ENCODE measurements at regions not wholly inside any gene's neighbourhood (a gene's known extent, or its start where the extent isn't known, plus 50 kb on each side); places are given as distances from the start of the nearest gene placed in this dataset.
"Not testable (repeated sequence)": the region's sequence is repeated elsewhere in the genome, so short reads cannot be mapped to it uniquely, and the experiment has no call there.

GRCh38 chr14:105598040-105598763 is 71.8 kb downstream of the TMEM121 start:
- H3K36me3 ChIP-seq (ENCODE audit: control insufficient read depth in 1 of 2, insufficient read depth in 2 of 2, low read length in 2 of 2): not testable (repeated sequence)

GRCh38 chr14:105598925-105599586 is 72.7 kb downstream of the TMEM121 start:
- H3K4me3 ChIP-seq (ENCODE audit: low read depth, low read length); H3K9ac ChIP-seq (ENCODE audit: low read length); H3K27me3 ChIP-seq (ENCODE audit: insufficient read depth, low read length); H2AFZ ChIP-seq (ENCODE audit: insufficient read depth, low read length, poor library complexity); H3K79me1 ChIP-seq (ENCODE audit: low read length); H2BK12ac ChIP-seq (ENCODE audit: low read length); H3K36me3 ChIP-seq (ENCODE audit: control insufficient read depth in 1 of 2, insufficient read depth in 2 of 2, low read length in 2 of 2); H2BK5ac ChIP-seq (ENCODE audit: low read depth, low read length, poor library complexity); H2BK120ac ChIP-seq (ENCODE audit: insufficient read depth, low read length, poor library complexity); H3K23ac ChIP-seq (ENCODE audit: low read length); H4K12ac ChIP-seq (ENCODE audit: low read depth, low read length); H3K4me2 ChIP-seq (ENCODE audit: low read length); H3K14ac ChIP-seq (ENCODE audit: low read length); H3K27ac ChIP-seq (ENCODE audit: low read depth, low read length); H4K8ac ChIP-seq (ENCODE audit: low read depth, low read length); H2AK5ac ChIP-seq (ENCODE audit: low read length); DNase-seq; H3K18ac ChIP-seq (ENCODE audit: low read length); H3K4ac ChIP-seq (ENCODE audit: low read depth, low read length); H4K91ac ChIP-seq (ENCODE audit: low read depth, low read length); H3K4me1 ChIP-seq (ENCODE audit: control insufficient read depth in 1 of 2, insufficient read depth in 2 of 2, low read length in 2 of 2); H3K79me2 ChIP-seq (ENCODE audit: control insufficient read depth, insufficient read depth, low read length, poor library complexity): not testable (repeated sequence)
- WGBS (ENCODE audit: extremely low coverage, insufficient coverage, insufficient read length): no CpG with 5 or more reads among the region's 26 CpGs
- H3K9me3 ChIP-seq (ENCODE audit: insufficient read depth, low read depth, low read length): peaks cover 47% of the 10 kb centered on the region

More at GRCh38 chr14:105598040-105598763, 71.8 kb downstream of the TMEM121 start:
- not testable (repeated sequence) for H2BK12ac ChIP-seq (ENCODE audit: low read length); H3K9ac ChIP-seq (ENCODE audit: low read length); H3K23ac ChIP-seq (ENCODE audit: low read length); H2BK5ac ChIP-seq (ENCODE audit: low read depth, low read length, poor library complexity); H3K27me3 ChIP-seq (ENCODE audit: insufficient read depth, low read length); H3K4me3 ChIP-seq (ENCODE audit: low read depth, low read length); H4K91ac ChIP-seq (ENCODE audit: low read depth, low read length); DNase-seq; H3K4me2 ChIP-seq (ENCODE audit: low read length); H3K4ac ChIP-seq (ENCODE audit: low read depth, low read length); H2BK120ac ChIP-seq (ENCODE audit: insufficient read depth, low read length, poor library complexity); H2AFZ ChIP-seq (ENCODE audit: insufficient read depth, low read length, poor library complexity); H4K8ac ChIP-seq (ENCODE audit: low read depth, low read length); H4K12ac ChIP-seq (ENCODE audit: low read depth, low read length); H3K79me1 ChIP-seq (ENCODE audit: low read length); H3K4me1 ChIP-seq (ENCODE audit: control insufficient read depth in 1 of 2, insufficient read depth in 2 of 2, low read length in 2 of 2); H2AK5ac ChIP-seq (ENCODE audit: low read length); H3K18ac ChIP-seq (ENCODE audit: low read length); H3K14ac ChIP-seq (ENCODE audit: low read length); H3K27ac ChIP-seq (ENCODE audit: low read depth, low read length); H3K79me2 ChIP-seq (ENCODE audit: control insufficient read depth, insufficient read depth, low read length, poor library complexity)
- no CpG with 5 or more reads among the region's 29 CpGs for WGBS (ENCODE audit: extremely low coverage, insufficient coverage, insufficient read length)
- H3K9me3 ChIP-seq (ENCODE audit: insufficient read depth, low read depth, low read length): peaks cover 43% of the 10 kb centered on the region

- not testable (repeated sequence) for H3K79me2 ChIP-seq (ENCODE audit: control insufficient read depth, insufficient read depth, low read length, poor library complexity); H3K4me1 ChIP-seq (ENCODE audit: control insufficient read depth in 1 of 2, insufficient read depth in 2 of 2, low read length in 2 of 2); H2BK5ac ChIP-seq (ENCODE audit: low read depth, low read length, poor library complexity); H4K8ac ChIP-seq (ENCODE audit: low read depth, low read length); H4K91ac ChIP-seq (ENCODE audit: low read depth, low read length); H3K23ac ChIP-seq (ENCODE audit: low read length); H3K27ac ChIP-seq (ENCODE audit: low read depth, low read length); H3K36me3 ChIP-seq (ENCODE audit: control insufficient read depth in 1 of 2, insufficient read depth in 2 of 2, low read length in 2 of 2); H2AK5ac ChIP-seq (ENCODE audit: low read length); H3K79me1 ChIP-seq (ENCODE audit: low read length); H4K12ac ChIP-seq (ENCODE audit: low read depth, low read length); H3K9ac ChIP-seq (ENCODE audit: low read length); H3K18ac ChIP-seq (ENCODE audit: low read length); H3K4ac ChIP-seq (ENCODE audit: low read depth, low read length); H3K4me3 ChIP-seq (ENCODE audit: low read depth, low read length); H2BK12ac ChIP-seq (ENCODE audit: low read length); H2BK120ac ChIP-seq (ENCODE audit: insufficient read depth, low read length, poor library complexity); H3K14ac ChIP-seq (ENCODE audit: low read length); H2AFZ ChIP-seq (ENCODE audit: insufficient read depth, low read length, poor library complexity); H3K4me2 ChIP-seq (ENCODE audit: low read length); H3K27me3 ChIP-seq (ENCODE audit: insufficient read depth, low read length); DNase-seq
- peaks cover 50% of the 10 kb centered on the region for H3K9me3 ChIP-seq (ENCODE audit: insufficient read depth, low read depth, low read length)
- no CpG with 5 or more reads among the region's 52 CpGs for WGBS (ENCODE audit: extremely low coverage, insufficient coverage, insufficient read length)
Measured at GRCh38 chr14:105600195-105600938, 74.0 kb downstream of the TMEM121 start.

GRCh38 chr14:105600939-105601359 is 74.6 kb downstream of the TMEM121 start:
- H4K91ac ChIP-seq (ENCODE audit: low read depth, low read length): no peak overlapping the region
- no CpG with 5 or more reads among the region's 19 CpGs for WGBS (ENCODE audit: extremely low coverage, insufficient coverage, insufficient read length)
- H3K4ac ChIP-seq (ENCODE audit: low read depth, low read length): no peak overlapping the region
- no peak overlapping the region for H2AK5ac ChIP-seq (ENCODE audit: low read length)
- no peaks in the 10 kb centered on the region for H3K27me3 ChIP-seq (ENCODE audit: insufficient read depth, low read length)
- no peaks in the 10 kb centered on the region for H3K4me1 ChIP-seq (ENCODE audit: control insufficient read depth in 1 of 2, insufficient read depth in 2 of 2, low read length in 2 of 2)
- H3K9me3 ChIP-seq (ENCODE audit: insufficient read depth, low read depth, low read length): peaks cover 55% of the 10 kb centered on the region
- H4K12ac ChIP-seq (ENCODE audit: low read depth, low read length): no peak overlapping the region
- H3K14ac ChIP-seq (ENCODE audit: low read length): no peak overlapping the region
- H3K9ac ChIP-seq (ENCODE audit: low read length): no peak overlapping the region
- H2BK120ac ChIP-seq (ENCODE audit: insufficient read depth, low read length, poor library complexity): no peak overlapping the region
- no peak overlapping the region for H3K23ac ChIP-seq (ENCODE audit: low read length)
- H3K27ac ChIP-seq (ENCODE audit: low read depth, low read length): no peak overlapping the region
- H3K4me2 ChIP-seq (ENCODE audit: low read length): no peak overlapping the region
- DNase-seq: no peak
- H2BK5ac ChIP-seq (ENCODE audit: low read depth, low read length, poor library complexity): no peak overlapping the region
- no peak overlapping the region for H2BK12ac ChIP-seq (ENCODE audit: low read length)
- no peak overlapping the region for H3K4me3 ChIP-seq (ENCODE audit: low read depth, low read length)
- no peak overlapping the region for H3K18ac ChIP-seq (ENCODE audit: low read length)
- H3K79me2 ChIP-seq (ENCODE audit: control insufficient read depth, insufficient read depth, low read length, poor library complexity): no peaks in the 10 kb centered on the region
- H4K8ac ChIP-seq (ENCODE audit: low read depth, low read length): no peak overlapping the region
- no peak overlapping the region for H2AFZ ChIP-seq (ENCODE audit: insufficient read depth, low read length, poor library complexity)
- no peaks in the 10 kb centered on the region for H3K36me3 ChIP-seq (ENCODE audit: control insufficient read depth in 1 of 2, insufficient read depth in 2 of 2, low read length in 2 of 2)
- no peaks in the 10 kb centered on the region for H3K79me1 ChIP-seq (ENCODE audit: low read length)
